GM21576 (cell line): ENCODE measurements at regions not wholly inside any gene's neighbourhood (a gene's known extent, or its start where the extent isn't known, plus 50 kb on each side); places are given as distances from the start of the nearest gene placed in this dataset.

ENCODE experiments used
- ATAC-seq: cut with Tn5 transposase; IDR thresholded peaks from one replicate; pipeline ENCODE4 v1.9.1; 2021; ENCODE audit warnings: mild to moderate bottlenecking, moderate library complexity; ENCODE audit not compliant: unreplicated experiment

- no peak for ATAC-seq
Observed at GRCh38 chr9:118987167-118987566, 382.1 kb downstream of the BRINP1 start.

- ATAC-seq = no peak
Observed at GRCh38 chr9:118990949-118991348, 378.3 kb downstream of the BRINP1 start.

- ATAC-seq = no peak
Observed at GRCh38 chr9:118991366-118992285, 377.6 kb downstream of the BRINP1 start.

- no peak for ATAC-seq
Observed at GRCh38 chr9:118992813-118993794, 376.1 kb downstream of the BRINP1 start.

GRCh38 chr9:118993965-118994364 lies 375.3 kb downstream of the BRINP1 start:
- no peak for ATAC-seq

- ATAC-seq = no peak
Observed at GRCh38 chr9:119002491-119002890, 366.7 kb downstream of the BRINP1 start.

- ATAC-seq = no peak
Observed at GRCh38 chr9:119003201-119003611, 366.0 kb downstream of the BRINP1 start.

- no peak for ATAC-seq
Observed at GRCh38 chr9:119003882-119004617, 365.2 kb downstream of the BRINP1 start.

GRCh38 chr9:119004618-119004990 lies 364.6 kb downstream of the BRINP1 start:
- ATAC-seq = no peak

GRCh38 chr9:119005162-119005561 lies 364.1 kb downstream of the BRINP1 start:
- no peak for ATAC-seq

GRCh38 chr9:119009249-119009648 lies 360.0 kb downstream of the BRINP1 start:
- no peak for ATAC-seq

GRCh38 chr9:119020284-119020683 lies 349.0 kb downstream of the BRINP1 start:
- ATAC-seq = no peak

GRCh38 chr9:119020730-119021333 lies 348.4 kb downstream of the BRINP1 start:
- no peak for ATAC-seq

GRCh38 chr9:119026120-119026519 lies 343.1 kb downstream of the BRINP1 start:
- ATAC-seq = no peak

GRCh38 chr9:119027901-119028699 lies 341.1 kb downstream of the BRINP1 start:
- ATAC-seq = no peak

GRCh38 chr9:119029886-119030285 lies 339.3 kb downstream of the BRINP1 start:
- ATAC-seq = no peak

GRCh38 chr9:119033596-119033995 lies 335.6 kb downstream of the BRINP1 start:
- no peak for ATAC-seq

GRCh38 chr9:119036969-119037368 lies 332.3 kb downstream of the BRINP1 start:
- ATAC-seq = no peak

- ATAC-seq = no peak
Observed at GRCh38 chr9:119043996-119044395, 325.2 kb downstream of the BRINP1 start.

GRCh38 chr9:119044806-119045205 lies 324.4 kb downstream of the BRINP1 start:
- no peak for ATAC-seq
